ENCODE measurements at regions not wholly inside any gene's neighbourhood (a gene's known extent, or its start where the extent isn't known, plus 50 kb on each side); places are given as distances from the start of the nearest gene placed in this dataset.

DNA sequence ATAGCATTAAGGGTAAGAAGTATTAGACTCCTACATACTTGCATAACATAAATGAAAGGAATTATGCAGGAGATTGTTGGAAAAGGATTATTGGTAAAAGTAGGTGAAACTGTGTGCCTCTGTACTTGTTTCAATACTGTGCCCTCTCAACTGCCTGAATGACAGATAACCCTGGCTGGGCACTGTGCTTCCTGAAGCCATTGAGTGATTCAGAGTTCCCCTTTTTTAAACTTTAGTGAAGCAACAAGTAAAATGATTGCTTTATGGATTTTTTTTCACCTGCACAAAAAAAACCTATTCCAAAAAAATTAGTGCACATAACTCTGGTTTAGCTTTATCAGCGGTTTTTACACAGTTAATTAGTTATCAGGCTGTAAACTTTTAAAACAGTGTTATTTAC is 204.8 kb downstream of the TRAM1L1 start:
- TF ChIP-seq, protein P1, sequence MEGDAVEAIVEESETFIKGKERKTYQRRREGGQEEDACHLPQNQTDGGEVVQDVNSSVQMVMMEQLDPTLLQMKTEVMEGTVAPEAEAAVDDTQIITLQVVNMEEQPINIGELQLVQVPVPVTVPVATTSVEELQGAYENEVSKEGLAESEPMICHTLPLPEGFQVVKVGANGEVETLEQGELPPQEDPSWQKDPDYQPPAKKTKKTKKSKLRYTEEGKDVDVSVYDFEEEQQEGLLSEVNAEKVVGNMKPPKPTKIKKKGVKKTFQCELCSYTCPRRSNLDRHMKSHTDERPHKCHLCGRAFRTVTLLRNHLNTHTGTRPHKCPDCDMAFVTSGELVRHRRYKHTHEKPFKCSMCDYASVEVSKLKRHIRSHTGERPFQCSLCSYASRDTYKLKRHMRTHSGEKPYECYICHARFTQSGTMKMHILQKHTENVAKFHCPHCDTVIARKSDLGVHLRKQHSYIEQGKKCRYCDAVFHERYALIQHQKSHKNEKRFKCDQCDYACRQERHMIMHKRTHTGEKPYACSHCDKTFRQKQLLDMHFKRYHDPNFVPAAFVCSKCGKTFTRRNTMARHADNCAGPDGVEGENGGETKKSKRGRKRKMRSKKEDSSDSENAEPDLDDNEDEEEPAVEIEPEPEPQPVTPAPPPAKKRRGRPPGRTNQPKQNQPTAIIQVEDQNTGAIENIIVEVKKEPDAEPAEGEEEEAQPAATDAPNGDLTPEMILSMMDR (conservative IDR thresholded peaks at IDR 0.05; ENCODE audit: low read depth, low read length) = no peak

DNA sequence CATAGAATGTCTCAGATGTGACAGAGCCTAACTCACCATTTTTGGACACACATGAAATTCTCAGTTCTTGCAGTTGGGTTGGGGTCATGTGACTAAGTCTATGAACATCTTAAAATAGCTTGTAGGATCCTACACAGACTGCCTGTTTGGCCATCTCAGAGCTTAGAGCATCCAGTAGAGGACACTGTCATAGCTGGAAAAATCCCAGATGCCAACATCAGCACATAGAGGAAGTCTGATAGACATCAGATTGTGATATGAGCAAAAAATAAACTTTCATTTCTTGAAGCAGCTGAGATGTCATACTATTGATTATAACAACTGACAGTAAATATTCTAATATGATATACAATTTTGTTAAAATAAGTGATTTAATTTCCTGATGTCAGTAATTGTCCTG is 207.1 kb downstream of the TRAM1L1 start:
- no peak overlapping the region for H3K4me3 ChIP-seq (ENCODE audit: low read depth, low read length)
- no peak for DNase-seq (ENCODE audit: low read depth)
- TF ChIP-seq, protein P1 (conservative IDR thresholded peaks at IDR 0.05; ENCODE audit: low read depth, low read length) = no peak

More for the DNA sequence above, 204.8 kb downstream of the TRAM1L1 start:
- H3K4me3 ChIP-seq (ENCODE audit: low read depth, low read length) = peak overlapping the region; percentile 5
- DNase-seq (ENCODE audit: low read depth) = peak; percentile 13

DNA sequence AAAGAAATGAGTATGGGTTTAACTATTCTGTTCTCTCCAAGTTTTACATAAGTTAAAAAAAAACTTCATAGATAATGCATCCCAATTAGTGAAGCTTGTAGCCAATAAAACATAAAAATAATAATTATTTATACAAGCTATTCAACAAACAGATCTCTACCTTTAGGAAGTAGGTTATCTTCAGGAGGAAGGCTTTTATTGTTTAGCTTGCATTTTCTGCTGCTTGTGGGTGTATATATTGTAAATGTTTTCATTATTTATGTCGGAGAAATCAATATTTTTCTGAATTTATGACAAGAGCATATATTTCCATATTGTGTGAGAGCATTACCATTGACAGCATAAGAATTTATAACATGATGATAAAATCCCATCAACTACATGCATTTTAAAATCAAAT is 208.3 kb downstream of the TRAM1L1 start:
- TF ChIP-seq, protein P1 (conservative IDR thresholded peaks at IDR 0.05; ENCODE audit: low read depth, low read length) = no peak
- H3K4me3 ChIP-seq (ENCODE audit: low read depth, low read length) = no peak overlapping the region
- no peak for DNase-seq (ENCODE audit: low read depth)

DNA sequence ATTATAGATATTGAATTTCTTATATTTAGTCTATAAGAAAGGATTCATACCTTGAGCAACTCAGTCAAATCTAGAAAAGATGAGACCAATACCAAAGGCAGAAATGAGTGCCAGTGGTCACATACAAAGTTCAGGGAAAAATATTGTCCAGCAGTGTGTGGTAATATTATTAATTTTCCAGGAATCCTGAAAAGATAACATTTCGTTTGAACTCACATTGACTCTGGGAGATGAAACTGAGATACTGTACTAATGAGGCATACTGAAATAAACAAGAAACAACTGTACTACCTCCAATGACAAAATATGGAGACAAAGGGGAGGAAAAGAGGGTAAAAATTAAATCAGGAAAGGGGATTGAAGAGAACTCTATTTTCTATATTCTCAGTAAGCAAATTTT is 212.4 kb downstream of the TRAM1L1 start:
- TF ChIP-seq, protein P1 (conservative IDR thresholded peaks at IDR 0.05; ENCODE audit: low read depth, low read length) = no peak
- DNase-seq (ENCODE audit: low read depth) = no peak
- no peak overlapping the region for H3K4me3 ChIP-seq (ENCODE audit: low read depth, low read length)

DNA sequence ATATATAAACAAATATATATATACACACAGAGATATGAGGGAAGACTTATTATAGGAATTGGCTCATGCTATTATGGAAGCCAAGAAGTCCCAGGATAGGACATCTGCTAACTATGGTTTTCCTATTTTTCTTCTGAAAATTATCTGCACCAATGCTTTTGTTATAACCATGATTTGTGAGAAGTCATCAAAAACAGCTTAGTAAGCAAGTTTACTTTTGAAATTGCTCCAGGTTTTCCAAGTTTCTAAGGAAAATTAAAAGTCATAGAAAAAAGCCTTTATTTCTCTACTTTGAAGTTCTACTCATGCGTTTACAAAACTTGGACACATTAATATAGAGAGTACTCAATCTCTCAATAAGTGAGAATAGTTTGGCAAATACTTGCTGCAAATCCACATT is 213.1 kb downstream of the TRAM1L1 start:
- TF ChIP-seq, protein P1 (conservative IDR thresholded peaks at IDR 0.05; ENCODE audit: low read depth, low read length) = no peak
- DNase-seq (ENCODE audit: low read depth) = no peak
- no peak overlapping the region for H3K4me3 ChIP-seq (ENCODE audit: low read depth, low read length)

DNA sequence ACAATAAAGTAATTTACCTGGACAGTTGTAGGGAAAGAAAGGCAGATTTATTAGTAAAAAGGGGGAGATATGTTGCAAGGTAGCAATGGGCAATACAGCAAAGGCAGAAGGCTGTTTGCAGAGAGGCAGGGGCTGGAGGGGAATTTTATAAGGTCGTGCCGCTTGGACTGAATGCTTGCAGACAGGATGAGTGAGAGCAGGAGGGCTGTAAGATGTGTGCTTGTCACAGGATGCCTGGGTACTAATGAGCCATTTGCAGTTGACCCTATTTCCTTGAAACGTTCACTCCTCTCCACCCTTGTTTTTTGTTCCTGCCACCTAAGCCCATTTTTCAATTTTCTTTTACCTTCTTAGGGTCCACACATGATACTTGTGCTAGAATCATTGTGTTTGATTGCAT is 214.7 kb downstream of the TRAM1L1 start:
- TF ChIP-seq, protein P1 (conservative IDR thresholded peaks at IDR 0.05; ENCODE audit: low read depth, low read length) = no peak
- DNase-seq (ENCODE audit: low read depth) = no peak
- H3K4me3 ChIP-seq (ENCODE audit: low read depth, low read length) = no peak overlapping the region

DNA sequence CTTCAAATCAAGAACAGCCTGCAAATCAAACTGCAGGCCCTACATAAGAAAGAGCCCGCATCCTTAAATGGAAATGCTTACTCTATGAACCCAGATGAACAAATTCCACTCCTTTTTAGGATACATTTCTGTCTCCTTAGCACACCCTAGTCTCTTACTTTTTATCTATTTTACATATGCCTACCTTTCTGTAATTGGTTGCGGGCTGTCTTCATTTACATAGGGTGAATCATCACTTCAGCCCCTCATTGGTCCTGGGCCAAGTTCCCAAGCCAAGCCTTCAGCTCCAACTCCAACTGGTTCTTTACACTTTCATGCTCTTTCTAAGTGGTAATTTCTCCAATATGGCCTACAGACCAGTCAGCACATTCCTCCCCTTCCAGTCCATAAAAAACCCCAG is 219.3 kb downstream of the TRAM1L1 start:
- no peak overlapping the region for H3K4me3 ChIP-seq (ENCODE audit: low read depth, low read length)
- TF ChIP-seq, protein P1 (conservative IDR thresholded peaks at IDR 0.05; ENCODE audit: low read depth, low read length) = no peak
- no peak for DNase-seq (ENCODE audit: low read depth)

All from epithelial cell of proximal tubule (primary cell).